GM12878 (cell line): ENCODE measurements at regions not wholly inside any gene's neighbourhood (a gene's known extent, or its start where the extent isn't known, plus 50 kb on each side); places are given as distances from the start of the nearest gene placed in this dataset.

Experiments
- ATAC-seq: fragments of 200-7000 bp; cut with Tn5 transposase; 3 replicates; pipeline ENCODE4 v1.9.1; 2020; ENCODE audit warnings: mild to moderate bottlenecking, moderate library complexity
- BruUV-seq: library from RNA; stranded (reverse); fragments of 400-500 nt; replicated peaks from 2 replicates; lab custom pipeline; 2021; lab: Mats Ljungman, UMichigan
- CTCF ChIA-PET: fragments of 300-600 bp; sonication (Branson Sonifier 250); formaldehyde crosslinking; extraction: SDS; loops from one replicate; lab custom pipeline; 2021; ENCODE audit warnings: inconsistent platforms; lab: Yijun Ruan, JAX
- POLR2A ChIA-PET: fragments of 350-600 bp; formaldehyde crosslinking; extraction: SDS; loops from one replicate; lab custom pipeline; 2021; ENCODE audit warnings: inconsistent platforms; lab: Charles Lee
- RAD21 ChIA-PET: fragments of 300-600 bp; sonication (Branson Sonifier 250); formaldehyde crosslinking; loops from one replicate; lab custom pipeline; 2023; ENCODE audit warnings: antibody characterized with exemption; ENCODE audit not compliant: unreplicated experiment; lab: Charles Lee
- SMC1A ChIA-PET: fragments of 300-600 bp; sonication (Branson Sonifier 250); formaldehyde crosslinking; loops from one replicate; lab custom pipeline; 2023; ENCODE audit not compliant: unreplicated experiment, uncharacterized antibody; lab: Charles Lee
- DNase-seq: peaks from one replicate; pipeline ENCODE4 v3.0.0-alpha.2; 2011; ENCODE audit warnings: low read depth, low spot score
- FAIRE-seq: peaks from 3 replicates; lab custom pipeline; 2011; peaks lifted over from hg19 to GRCh38; lab: Jason Lieb, UNC
- H2AFZ ChIP-seq: 2 replicates; pipeline ENCODE4 v1.6.0; 2011; ENCODE audit warnings: low read depth, low read length, control low read depth; ENCODE audit not compliant: control insufficient read depth
- H3K27ac ChIP-seq: 2 replicates; pipeline ENCODE4 v1.5.1; 2011; ENCODE audit warnings: control low read depth; ENCODE audit not compliant: control insufficient read depth, insufficient read depth
- H3K27me3 ChIP-seq, 2 experiments: replicated peaks in 1 of 2; 2 replicates each; pipeline versions ENCODE4 v1.6.0 to v1.6.1; 2011; ENCODE audit warnings: low read length in 1 of 2; ENCODE audit not compliant: control insufficient read depth in 2 of 2, insufficient read depth in 2 of 2
- H3K36me3 ChIP-seq, 2 experiments: 2 replicates each; pipeline ENCODE4 v1.5.1; 2011; ENCODE audit warnings: low read length in 1 of 2; ENCODE audit not compliant: control insufficient read depth in 2 of 2, insufficient read depth in 2 of 2
- H3K4me1 ChIP-seq: 2 replicates; pipeline ENCODE4 v1.6.1; 2011; ENCODE audit warnings: mild to moderate bottlenecking, low read length, moderate library complexity, mixed read lengths; ENCODE audit not compliant: control insufficient read depth, insufficient read depth
- H3K4me2 ChIP-seq: 2 replicates; pipeline ENCODE4 v1.6.0; 2011; ENCODE audit warnings: control low read depth; ENCODE audit not compliant: control insufficient read depth, insufficient read depth
- H3K4me3 ChIP-seq: fragments of 200-600 bp; sonication (generic); 2 replicates; pipeline ENCODE4 v1.5.1; 2016
- H3K79me2 ChIP-seq: 2 replicates; pipeline ENCODE4 v1.6.0; 2011; ENCODE audit warnings: low read length; ENCODE audit not compliant: control insufficient read depth, insufficient read depth
- H3K9ac ChIP-seq: 2 replicates; pipeline ENCODE4 v1.8.0; 2011; ENCODE audit warnings: low read length, control low read depth, mixed read lengths; ENCODE audit not compliant: control insufficient read depth, insufficient read depth
- H3K9me3 ChIP-seq: replicated peaks from 3 replicates; pipeline ENCODE4 v1.5.1; 2011; ENCODE audit warnings: mild to moderate bottlenecking, low read length; ENCODE audit not compliant: control insufficient read depth, insufficient read depth
- H4K20me1 ChIP-seq: 2 replicates; pipeline ENCODE4 v1.6.0; 2011; ENCODE audit not compliant: control insufficient read depth, insufficient read depth
- CEBPZ ChIP-seq: fragments of 150-350 bp; IDR thresholded peaks from 2 replicates; pipeline ENCODE4 v1.6.1; 2016; ENCODE audit warnings: low read depth, low read length
- CHD4 ChIP-seq: fragments of 200-600 bp; sonication (generic); IDR thresholded peaks from 2 replicates; pipeline ENCODE4 v1.6.1; 2016; ENCODE audit warnings: mild to moderate bottlenecking
- FOXM1 ChIP-seq: IDR thresholded peaks from 2 replicates; pipeline ENCODE4 v1.6.1; 2012; ENCODE audit warnings: low read depth, mild to moderate bottlenecking, inconsistent platforms, low read length, moderate library complexity
- GABPA ChIP-seq: IDR thresholded peaks from 2 replicates; pipeline ENCODE4 v1.6.1; 2014; ENCODE audit warnings: antibody characterized with exemption, low read depth, mild to moderate bottlenecking, inconsistent platforms
- GATAD2B ChIP-seq: fragments of 450-650 bp; conservative IDR thresholded peaks from 2 replicates; pipeline ENCODE4 v1.6.1; 2017; ENCODE audit warnings: low read depth, mild to moderate bottlenecking, moderate library complexity
- JUND ChIP-seq: IDR thresholded peaks from 2 replicates; pipeline ENCODE4 v1.6.1; 2012; ENCODE audit warnings: low read depth, mild to moderate bottlenecking, low read length, improper control_type of control experiment, moderate library complexity
- KLF5 ChIP-seq: fragments of 450-650 bp; IDR thresholded peaks from 2 replicates; pipeline ENCODE4 v1.6.1; 2014; ENCODE audit warnings: mild to moderate bottlenecking; ENCODE audit not compliant: partially characterized antibody
- MEF2A ChIP-seq: IDR thresholded peaks from 2 replicates; pipeline ENCODE4 v1.6.1; 2011; ENCODE audit warnings: low read depth, mild to moderate bottlenecking, low read length, moderate library complexity; ENCODE audit not compliant: insufficient read depth
- NFYA ChIP-seq: IDR thresholded peaks from 2 replicates; pipeline ENCODE4 v1.6.1; 2011; ENCODE audit warnings: low read depth, mild to moderate bottlenecking, low read length, improper control_type of control experiment, borderline replicate concordance
- PAX5 ChIP-seq: IDR thresholded peaks from 2 replicates; pipeline ENCODE4 v1.6.1; 2011; ENCODE audit warnings: low read depth, low read length, borderline replicate concordance
- POLR2A ChIP-seq: IDR thresholded peaks from 2 replicates; pipeline ENCODE4 v1.6.1; 2011; ENCODE audit warnings: low read depth, mild to moderate bottlenecking, low read length
- POU2F2 ChIP-seq: IDR thresholded peaks from 3 replicates; pipeline ENCODE4 v1.6.1; 2011; ENCODE audit warnings: low read depth, mild to moderate bottlenecking, low read length, borderline replicate concordance
- RBBP5 ChIP-seq: fragments of 200-600 bp; sonication (generic); conservative IDR thresholded peaks from 2 replicates; pipeline ENCODE4 v1.6.1; 2016
- RFX5 ChIP-seq: IDR thresholded peaks from 2 replicates; pipeline ENCODE4 v1.6.1; 2011; ENCODE audit warnings: low read depth, low read length, improper control_type of control experiment
- WGBS: methylation state at CpG from one replicate; pipeline ENCODE4 v1.1.6; 2016; ENCODE audit warnings: low lambda C conversion rate; ENCODE audit not compliant: insufficient replicate concordance, insufficient coverage; ENCODE audit errors: missing lambda C conversion rate; 5-methylcytosine and 5-hydroxymethylcytosine counted together
- in situ Hi-C: fragments of 300-500 bp; cut with MboI; formaldehyde crosslinking; loops from 9 replicates; pipeline ENCODE4 v1.14.3; 2018; ENCODE audit warnings: mixed read lengths
- intact Hi-C: fragments of 100-400 bp; cut with micrococcal nuclease; formaldehyde crosslinking; loops from one replicate; pipeline ENCODE4 v1.14.2; 2022; ENCODE audit not compliant: unreplicated experiment

DNA sequence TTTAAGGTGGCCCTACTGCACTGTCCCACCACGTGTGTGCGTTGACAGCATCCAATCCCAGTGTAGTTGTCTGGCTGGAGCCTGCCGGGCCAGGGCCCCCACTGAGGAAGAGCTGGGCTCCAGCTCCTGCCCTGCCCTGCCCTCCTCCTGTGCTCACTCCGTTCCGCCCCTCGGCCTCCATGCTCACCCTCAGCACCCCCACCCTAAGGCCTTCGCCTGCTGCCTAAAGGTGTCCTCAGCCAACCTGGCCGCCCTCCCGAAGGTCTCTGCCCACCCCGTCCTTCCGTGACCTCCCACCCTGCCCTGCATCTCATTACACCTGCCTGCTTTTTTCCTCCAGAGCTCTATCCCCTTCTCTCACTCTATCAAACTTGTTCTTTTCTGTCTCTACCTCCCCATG, 118.0 kb downstream of the TPRA1 start:
- no peak overlapping the region for H3K4me3 ChIP-seq
- ChIA-PET RAD21 (interaction anchor here (0.8 kb wide), 1 partner anchor 17 kb away, joined by 3 read pairs; no protein-coding TSS in a partner anchor), POLR2A (interaction anchor here (1.1 kb wide), 1 partner anchor 785 kb away, joined by 3 read pairs; no protein-coding TSS in a partner anchor), CTCF (interaction anchor here (1.0 to 2.8 kb wide), 4 partner anchors 17 to 794 kb away, joined by 3 to 9 read pairs (median 5); no protein-coding TSS in a partner anchor), SMC1A (interaction anchor here (1.1 to 2.8 kb wide), 2 partner anchors 719 to 720 kb away, joined by 3 to 10 read pairs; no protein-coding TSS in a partner anchor)
- no peak overlapping the region for H3K4me2 ChIP-seq
- no peak overlapping the region for H3K9ac ChIP-seq
- no peaks in the 10 kb centered on the region for H3K27me3 ChIP-seq
- no peaks in the 10 kb centered on the region for H3K9me3 ChIP-seq
- H3K4me1 ChIP-seq: no peaks in the 10 kb centered on the region
- TF ChIP-seq NFYA: no peak
- no peak for TF ChIP-seq MEF2A
- no peak for TF ChIP-seq GATAD2B
- TF ChIP-seq CHD4: no peak
- TF ChIP-seq JUND: no peak
- TF ChIP-seq PAX5: no peak
- TF ChIP-seq POU2F2: no peak
- no peak for TF ChIP-seq KLF5
- TF ChIP-seq GABPA: no peak
- no peak for TF ChIP-seq RBBP5
- no peak for TF ChIP-seq POLR2A
- no peak for TF ChIP-seq FOXM1
- TF ChIP-seq RFX5: no peak
- no peak for TF ChIP-seq CEBPZ
- no peaks in the 10 kb centered on the region for H3K79me2 ChIP-seq
- H3K36me3 ChIP-seq: no peaks in the 10 kb centered on the region
- intact Hi-C loops: no loop called here
- no peak overlapping the region for H2AFZ ChIP-seq
- in situ Hi-C loops: no loop called here
- ATAC-seq: no peak
- WGBS: 30% methylated on average over 3 of the region's 11 CpGs
- no peaks in the 10 kb centered on the region for H4K20me1 ChIP-seq
- BruUV-seq: no TSS peak
- no peak overlapping the region for H3K27ac ChIP-seq
- FAIRE-seq: no peak
- no peak for DNase-seq
